ENCODE measurements at regions not wholly inside any gene's neighbourhood (a gene's known extent, or its start where the extent isn't known, plus 50 kb on each side); places are given as distances from the start of the nearest gene placed in this dataset.
A peak's percentile ranks its signal among the peaks of the same experiment; 100 is the strongest.

DNA sequence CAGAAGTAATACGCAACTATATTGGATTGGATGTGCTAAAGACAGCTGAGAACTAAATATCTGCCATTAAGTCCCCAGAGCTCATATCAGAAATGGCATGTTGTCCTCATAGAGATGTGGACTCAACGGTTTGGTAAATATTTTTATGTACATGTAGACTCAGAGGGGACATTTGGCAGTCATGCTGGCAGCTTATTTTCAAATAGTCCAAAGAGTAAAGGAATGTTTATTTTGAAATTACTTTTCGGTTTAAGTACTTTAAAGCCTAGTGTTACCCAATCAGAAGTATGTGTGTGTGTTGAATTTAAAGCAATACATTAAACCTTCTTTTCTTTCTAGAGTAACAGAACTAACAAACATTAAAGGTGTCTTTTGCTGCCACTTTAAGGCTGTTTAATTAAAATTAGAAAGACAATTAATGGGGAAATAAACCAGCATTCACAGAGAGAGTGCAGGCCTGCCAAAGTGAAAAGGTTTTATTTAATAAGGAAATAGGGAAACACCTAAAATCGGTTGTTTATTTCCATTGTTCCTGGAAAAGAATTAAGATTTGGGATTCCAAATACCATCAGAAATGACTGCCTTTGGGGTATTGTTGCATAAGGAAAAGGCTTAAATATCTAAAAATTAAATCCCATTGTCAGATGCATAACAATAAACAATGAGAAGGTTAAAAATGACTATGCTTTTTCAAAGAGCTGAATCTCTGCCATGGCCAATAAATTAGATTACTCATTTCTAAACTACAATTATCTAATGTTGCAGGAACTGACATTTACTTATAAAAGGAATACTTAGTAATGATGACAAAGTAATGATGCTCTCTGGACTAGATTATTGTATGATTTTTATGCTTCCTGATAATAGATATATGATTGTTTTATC lies 113.4 kb upstream of the AHR start:
- DNase-seq (no peak), ATAC-seq (no peak)
- intact Hi-C loops (cut with DNase I, micrococcal nuclease): no loop called here

DNA sequence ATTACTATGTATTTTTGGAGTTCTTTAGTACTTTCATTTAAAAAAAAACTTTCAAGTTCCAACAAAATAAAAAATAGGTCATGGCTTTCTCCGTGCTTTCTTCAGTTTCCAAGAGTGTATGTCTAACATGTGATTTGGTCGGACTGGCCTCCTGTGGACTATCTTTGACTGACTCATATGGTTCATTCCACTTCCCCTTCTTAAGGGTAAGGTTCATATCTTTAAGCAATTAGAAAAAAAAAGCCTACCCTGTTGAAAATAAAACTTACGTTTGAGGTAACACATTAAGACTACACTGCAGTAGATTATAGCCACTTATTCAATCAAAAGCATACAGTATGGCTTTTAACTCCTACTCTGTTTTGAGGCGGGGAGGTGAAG lies 112.8 kb upstream of the AHR start:
- peak; percentile 79 for ATAC-seq
- no peak for DNase-seq
- intact Hi-C loops (cut with DNase I, micrococcal nuclease): no loop called here

DNA sequence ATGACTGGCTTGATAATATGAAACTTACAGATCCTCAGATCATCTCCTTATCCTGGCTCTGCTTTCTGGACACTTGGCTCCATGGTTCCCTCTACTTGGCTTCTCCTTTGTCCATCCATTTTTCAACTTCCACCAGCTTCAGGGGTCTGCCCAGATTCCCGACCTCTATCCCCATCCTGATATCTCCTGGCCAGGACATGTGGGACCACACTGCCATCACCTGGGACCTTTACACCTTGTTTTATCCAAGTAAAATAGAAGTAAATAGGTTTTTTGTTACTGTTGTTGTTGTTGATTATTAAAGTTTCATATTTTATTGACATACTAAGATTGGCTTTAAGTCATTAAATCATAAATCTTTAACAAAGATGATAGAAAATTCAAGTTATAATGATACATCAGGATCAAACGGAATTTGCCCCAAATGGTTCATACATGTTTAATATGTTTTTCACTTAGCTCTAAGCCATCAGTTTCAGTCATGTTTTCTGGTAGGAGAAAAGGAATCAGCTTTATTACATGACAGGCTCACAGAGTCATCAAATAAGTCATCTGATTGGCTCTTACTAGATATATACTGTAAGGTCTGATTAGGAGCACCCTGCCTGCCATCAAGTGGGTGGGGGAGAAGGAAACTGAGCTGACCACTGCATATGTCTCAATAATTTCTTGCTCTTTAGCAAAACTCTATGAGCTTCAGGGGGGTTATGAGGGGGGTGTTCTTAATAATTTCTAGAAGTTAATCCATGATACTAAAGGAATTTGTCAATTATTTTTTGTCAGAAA lies 111.5 kb upstream of the AHR start:
- intact Hi-C loops (cut with DNase I, micrococcal nuclease): no loop called here
- no peak for DNase-seq
- no peak for ATAC-seq

DNA sequence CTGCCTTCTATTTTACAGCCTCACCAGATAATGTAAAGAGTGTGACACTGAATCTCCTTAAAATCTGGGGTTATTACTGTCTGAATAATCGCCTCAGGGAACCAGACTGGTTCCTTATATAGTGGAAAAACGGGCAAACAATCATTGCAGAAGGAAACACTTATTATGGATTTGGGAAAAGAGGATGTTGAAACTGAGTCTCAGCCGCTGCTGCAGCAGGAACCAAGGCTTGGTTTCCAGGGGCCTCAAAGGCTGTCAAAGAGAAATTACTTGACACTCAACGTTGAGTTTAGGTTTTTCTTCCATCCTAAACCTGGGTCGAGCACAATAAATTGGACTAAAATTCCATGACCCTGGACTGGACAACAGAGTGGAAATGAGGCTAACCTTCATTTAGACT lies 103.8 kb upstream of the AHR start:
- intact Hi-C loops (cut with DNase I, micrococcal nuclease): no loop called here
- no peak for DNase-seq
- no peak for ATAC-seq

DNA sequence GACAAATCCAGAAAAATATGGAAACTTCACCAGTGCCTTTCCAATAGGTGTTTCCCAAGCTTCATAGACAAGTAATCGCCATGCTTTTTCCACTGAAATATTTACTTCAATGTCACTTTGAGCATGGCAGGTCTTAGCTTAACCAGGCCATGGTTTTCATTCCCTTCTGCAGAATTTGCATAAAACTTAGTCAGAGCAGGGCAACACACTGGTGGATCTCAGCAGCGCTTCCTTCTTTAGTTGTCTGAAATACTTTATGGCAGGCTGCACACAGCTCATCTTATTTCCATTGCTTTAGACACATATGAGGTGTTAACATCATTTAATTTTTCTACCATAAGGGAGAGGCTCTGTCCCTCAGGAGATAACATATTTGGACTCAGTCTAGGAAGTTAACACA lies 102.9 kb upstream of the AHR start:
- no peak for ATAC-seq
- intact Hi-C loops (cut with DNase I, micrococcal nuclease): no loop called here

DNA sequence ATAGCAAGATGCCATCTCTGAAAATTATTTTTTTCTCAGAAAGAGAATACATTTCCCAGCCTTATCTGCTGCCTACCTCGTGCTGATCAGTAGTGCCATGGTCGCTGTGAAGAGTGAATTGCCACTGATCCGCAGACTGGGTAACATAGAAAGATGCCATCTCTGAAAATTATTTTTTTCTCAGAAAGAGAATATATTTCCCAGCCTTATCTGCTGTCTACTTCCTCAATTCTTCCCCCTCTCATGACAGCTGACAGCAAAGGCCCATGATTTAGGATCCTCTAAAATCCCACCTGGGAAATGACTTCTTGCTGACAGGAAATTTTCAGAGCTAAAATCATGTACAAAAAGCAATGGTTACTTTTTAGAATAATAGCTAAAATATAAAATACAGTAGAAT lies 92.5 kb upstream of the AHR start:
- intact Hi-C loops (cut with DNase I, micrococcal nuclease): no loop called here
- ATAC-seq (peak; percentile 14), DNase-seq (no peak)

More for the DNA sequence above, 102.9 kb upstream of the AHR start:
- DNase-seq: no peak

DNA sequence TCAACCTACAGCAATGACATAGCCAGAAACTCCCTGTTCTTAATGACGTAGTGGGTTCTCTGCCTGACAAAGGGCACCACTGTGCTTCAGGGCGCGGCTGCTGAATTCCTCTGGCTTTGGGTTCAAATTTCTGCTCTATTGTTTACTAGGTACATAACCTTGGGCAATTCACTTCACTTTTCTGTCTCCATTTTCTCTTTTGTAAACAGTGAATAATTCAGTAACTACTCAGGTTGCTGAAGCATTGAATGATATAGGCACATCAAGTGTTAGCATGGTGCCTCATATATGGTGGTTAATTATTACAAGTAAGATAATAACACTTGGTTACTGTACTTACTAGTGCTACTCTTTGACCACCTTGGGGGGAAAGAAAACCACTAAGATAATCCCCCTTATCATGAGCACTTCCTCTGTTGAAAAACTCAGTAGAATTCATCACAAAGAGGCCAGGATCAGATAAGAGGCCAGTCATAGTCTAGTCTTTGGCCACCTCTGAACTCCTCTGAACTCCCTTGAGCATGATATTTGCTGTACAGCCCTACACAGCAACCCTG lies 92.0 kb upstream of the AHR start:
- DNase-seq (peak in 1 of 2 donors; percentile 10), ATAC-seq (peak; percentile 88)
- intact Hi-C loops (cut with DNase I, micrococcal nuclease): no loop called here

DNA sequence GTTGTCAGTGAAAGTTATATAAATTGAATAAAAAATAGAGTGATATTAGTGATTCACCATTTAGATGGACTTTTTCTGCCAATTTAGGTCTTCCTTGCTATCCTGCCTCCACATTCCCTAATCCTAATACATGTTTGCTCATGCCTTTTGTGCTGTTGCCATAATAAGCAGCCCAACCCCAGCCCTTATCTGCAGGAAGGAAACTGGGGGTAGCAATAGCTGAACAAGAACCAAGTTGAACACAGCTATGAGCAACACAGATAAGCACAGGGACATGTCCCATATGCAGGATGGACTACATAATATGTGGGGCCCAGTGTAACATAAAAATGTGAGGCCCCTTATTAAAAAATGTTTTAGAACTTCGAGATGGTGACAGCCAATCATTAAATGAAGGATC lies 91.2 kb upstream of the AHR start:
- ATAC-seq (peak; percentile 41), DNase-seq (no peak)
- intact Hi-C loops (cut with DNase I, micrococcal nuclease): no loop called here

DNA sequence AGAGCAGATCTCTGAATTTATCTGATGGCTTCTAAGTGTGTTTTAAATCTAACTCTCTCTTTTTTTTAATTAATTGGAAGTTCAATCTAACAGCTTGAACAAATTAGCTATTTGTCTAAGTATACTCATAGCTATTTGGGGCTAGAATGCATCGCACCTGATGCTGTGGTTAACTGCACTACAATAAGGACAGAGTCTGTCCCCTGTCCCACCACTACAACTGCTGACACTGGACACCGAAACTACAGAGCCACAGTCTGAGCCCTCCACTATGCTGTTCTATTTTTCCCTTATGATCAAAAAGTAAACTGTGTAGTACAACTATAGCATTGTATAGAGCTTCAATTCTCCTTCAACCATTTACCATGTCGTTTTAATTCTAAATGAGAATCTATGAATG lies 89.4 kb upstream of the AHR start:
- no peak for ATAC-seq
- intact Hi-C loops (cut with DNase I, micrococcal nuclease): no loop called here
- DNase-seq: no peak

DNA sequence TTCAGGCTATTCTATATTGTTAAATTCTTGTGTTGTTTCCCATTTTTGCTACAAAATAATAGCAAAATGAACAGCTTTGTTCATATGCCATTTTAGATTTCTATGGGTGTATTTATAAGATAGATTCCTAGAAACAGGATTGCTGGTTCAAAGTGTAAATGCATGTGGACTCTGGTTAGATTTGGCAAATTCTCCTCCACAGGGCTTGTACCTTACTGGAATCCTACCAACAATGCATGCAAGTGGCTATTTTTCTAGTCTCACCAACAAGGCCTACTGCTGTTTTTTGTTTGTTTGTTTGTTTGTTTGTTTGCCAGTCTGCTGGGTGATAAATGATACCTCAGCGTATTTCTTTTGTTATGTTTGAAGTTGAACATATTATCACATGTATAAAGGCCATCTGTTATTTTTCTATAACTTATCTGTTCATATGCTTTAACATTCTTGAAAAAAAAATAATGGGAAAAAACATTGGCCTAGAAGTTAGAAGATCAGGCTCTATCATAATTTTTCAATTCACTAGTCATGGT lies 87.1 kb upstream of the AHR start:
- no peak for DNase-seq
- intact Hi-C loops (cut with DNase I, micrococcal nuclease): no loop called here
- no peak for ATAC-seq

DNA sequence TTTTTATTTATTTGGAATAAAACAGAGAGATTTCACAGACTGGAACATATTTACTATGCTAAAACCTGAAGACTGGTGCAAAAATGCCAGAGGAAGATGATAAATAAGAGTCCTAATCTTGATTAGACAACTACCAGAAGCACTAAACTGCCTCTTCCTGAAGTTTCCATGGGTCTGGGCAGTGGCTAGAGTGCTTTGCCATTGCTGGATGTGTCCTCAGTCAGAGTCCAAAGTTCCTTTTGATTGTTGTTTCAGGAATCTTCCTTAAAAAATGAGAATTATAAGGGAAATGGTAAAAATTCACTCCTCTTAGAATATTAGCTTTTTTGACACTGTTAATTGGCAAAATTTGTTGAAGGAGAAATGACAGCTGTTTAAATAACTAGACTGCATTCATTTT lies 86.3 kb upstream of the AHR start:
- intact Hi-C loops (cut with DNase I, micrococcal nuclease): no loop called here
- DNase-seq (no peak), ATAC-seq (peak; percentile 55)

DNA sequence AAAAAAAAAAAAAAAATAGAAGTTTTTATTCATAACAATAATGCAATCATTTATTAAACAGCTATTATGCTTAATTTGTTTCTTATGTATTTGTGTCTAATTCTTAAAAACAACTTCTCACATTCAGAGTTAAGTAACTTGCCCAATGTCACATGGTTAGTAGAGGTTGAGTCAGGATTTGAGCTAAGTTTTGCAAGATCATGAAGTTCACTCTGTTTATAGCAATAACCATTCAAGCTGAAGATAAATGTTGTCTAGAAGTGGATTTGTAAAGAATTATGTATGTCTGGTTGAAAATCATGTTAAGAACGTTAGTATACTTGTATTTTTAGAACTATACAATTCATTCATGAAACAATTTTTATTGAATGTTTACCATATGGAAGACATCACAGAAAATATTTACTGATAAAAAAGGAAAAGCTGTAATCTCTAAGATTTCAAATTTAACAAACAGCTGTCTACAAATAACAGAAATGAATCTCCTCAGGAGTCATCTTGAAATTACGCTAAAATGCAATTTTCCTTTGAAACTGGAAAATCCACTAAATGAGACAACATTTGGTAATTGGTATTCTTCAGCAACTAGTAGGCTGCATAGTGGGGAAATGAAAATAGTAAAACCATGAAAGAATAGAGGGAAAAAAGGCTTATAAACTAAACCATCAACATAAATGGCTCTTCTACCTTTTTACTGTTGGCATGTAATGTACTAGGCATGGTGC lies 70.5 kb upstream of the AHR start:
- ATAC-seq (no peak), DNase-seq (no peak)
- intact Hi-C loops (cut with DNase I, micrococcal nuclease): no loop called here

DNA sequence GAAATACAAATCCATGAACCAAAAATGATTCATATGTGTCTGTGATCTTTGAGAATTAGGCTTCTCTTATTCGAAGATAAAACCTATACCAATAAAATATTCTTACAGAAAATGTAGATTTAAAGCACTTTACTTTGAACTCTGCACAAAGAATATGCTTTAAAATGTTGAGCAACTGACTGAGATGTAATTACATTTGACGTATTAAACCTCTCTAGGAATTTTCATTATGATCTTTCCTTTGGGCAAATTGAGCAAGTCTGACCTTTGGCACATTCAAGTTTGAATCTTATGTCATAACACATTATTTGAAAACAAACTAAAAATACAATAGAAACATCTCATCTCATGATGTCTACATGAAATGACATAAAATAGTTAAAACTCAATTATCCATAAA lies 69.2 kb upstream of the AHR start:
- intact Hi-C loops (cut with DNase I, micrococcal nuclease): no loop called here
- DNase-seq: no peak
- ATAC-seq: no peak

DNA sequence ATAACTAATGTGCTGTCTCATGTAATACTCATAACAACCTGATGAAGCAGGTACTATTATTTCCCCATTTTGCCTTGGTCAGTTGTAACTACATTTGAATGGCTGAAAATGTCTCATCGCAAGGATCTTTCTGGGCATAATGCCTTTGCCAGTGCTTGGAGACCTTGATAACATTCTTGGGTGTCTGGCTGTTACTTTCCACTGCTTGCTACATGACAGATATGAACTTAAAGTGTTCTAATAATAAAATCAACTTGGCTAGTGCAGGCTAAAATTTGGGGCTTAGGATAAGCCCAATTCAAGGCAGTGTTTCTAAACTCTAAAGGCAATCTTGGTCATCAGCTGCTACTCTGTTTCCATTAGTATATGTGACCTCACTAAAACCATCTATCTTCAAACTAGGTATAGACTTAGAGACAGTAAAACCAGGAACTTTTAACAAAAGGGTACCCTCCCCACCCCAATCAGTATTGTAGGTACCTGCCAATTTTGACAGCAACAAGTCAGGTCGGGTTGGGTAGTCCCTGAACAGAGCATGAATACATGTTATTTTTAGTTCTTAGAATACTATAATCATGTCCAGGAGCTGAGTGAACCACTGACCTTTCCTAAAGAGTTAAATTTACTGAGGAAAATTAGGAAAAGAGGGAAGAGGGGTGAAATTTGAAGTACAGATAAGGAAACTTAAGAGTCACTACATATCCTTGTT lies 68.2 kb upstream of the AHR start:
- intact Hi-C loops (cut with DNase I, micrococcal nuclease): no loop called here
- no peak for ATAC-seq
- DNase-seq: no peak

DNA sequence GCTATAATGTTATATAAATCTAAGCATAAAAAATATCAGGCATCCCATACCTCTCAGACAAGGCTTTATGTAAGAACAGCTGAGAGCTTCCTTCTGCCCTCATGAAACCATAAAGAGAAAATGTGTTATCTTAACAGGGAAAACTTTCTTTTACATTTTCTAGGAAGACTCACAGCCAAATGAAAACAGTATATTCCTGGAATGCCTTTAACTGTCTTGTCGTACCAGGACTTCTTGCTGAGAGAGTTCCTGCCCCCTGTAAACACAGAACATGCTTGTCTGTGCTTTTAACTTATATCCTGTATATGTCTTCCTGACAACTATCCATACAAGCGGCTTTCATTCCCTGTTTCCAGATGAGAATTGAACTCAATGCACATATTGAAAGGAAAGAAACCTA lies 64.8 kb upstream of the AHR start:
- no peak for DNase-seq
- ATAC-seq: no peak
- intact Hi-C loops (cut with DNase I, micrococcal nuclease): no loop called here

DNA sequence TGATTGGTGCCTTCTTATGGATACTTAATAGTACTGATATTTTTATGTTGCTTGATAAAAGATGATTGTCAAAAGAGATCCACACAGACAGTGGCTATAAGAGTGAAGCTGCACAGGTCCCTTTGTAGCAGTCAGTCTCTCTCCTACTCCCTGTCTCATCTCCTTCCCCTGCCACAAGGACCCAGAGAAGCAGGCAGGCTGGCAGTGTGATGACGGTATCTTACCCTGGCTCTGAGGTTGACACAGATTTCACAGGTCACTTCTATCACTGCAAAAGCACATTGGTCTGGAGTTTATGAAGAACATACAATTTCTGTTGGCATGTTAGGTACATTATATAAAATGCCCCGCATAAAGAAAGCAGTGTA lies 64.4 kb upstream of the AHR start:
- ATAC-seq: no peak
- intact Hi-C loops (cut with DNase I, micrococcal nuclease): no loop called here
- DNase-seq: no peak

DNA sequence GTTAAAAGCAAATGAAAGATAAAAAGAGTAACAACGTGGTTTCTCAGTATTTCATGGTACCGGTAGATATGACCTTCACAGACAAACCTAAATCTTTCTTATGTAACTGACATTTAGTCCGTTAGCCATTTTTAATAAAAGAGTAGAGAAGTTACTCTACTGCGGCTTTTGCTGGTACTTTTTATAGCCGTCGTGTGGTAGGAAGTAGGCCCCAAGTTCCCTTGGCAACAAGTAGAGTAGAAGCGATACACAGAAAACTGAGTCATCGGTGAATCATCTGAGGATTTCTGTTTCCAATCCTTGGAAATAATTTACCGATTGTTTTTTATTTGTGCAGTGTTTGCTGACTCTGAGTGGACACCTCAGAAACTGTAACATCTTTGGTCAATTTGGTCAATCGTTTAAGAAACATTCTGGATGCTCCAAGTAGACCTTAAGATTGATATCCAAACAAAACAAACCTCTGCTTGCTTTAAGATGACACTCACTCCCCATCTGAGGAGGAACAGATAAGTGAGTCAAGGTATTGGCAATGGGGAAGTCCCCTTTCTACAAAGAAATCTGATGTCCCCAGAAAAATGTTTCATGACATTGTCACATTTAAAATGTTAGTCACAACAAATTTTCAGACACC lies 63.9 kb upstream of the AHR start:
- no peak for DNase-seq
- peak; percentile 58 for ATAC-seq
- intact Hi-C loops (cut with DNase I, micrococcal nuclease): no loop called here

DNA sequence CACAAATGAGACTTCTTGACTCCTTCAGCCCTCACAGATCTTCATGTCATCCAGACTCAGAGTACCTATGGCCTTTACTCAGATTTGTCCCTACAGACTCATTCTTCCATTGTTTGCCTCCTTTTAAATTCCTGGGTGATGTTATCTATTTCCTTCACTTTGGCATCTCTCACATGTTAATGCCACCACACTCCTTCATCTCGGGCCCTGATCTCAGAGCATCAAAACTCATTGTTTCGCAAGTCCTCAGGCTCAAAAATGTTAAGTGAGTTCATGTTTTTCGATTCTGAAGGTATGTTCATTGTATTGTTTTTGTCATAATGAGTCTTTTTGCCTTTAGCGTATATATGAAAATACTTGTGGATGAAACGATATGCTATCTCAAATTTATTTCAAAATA lies 62.3 kb upstream of the AHR start:
- DNase-seq: no peak
- intact Hi-C loops (cut with DNase I, micrococcal nuclease): no loop called here
- ATAC-seq: no peak

All from left colon (tissue), 2 donors.